Activated naive CD8-positive, alpha-beta T cell treated with anti-CD3 and anti-CD28 coated beads, Interleukin-2, amount 10 ng/mL, durations not matched to agents 7 days and 5 days (primary cell): ENCODE measurements at regions not wholly inside any gene's neighbourhood (a gene's known extent, or its start where the extent isn't known, plus 50 kb on each side); places are given as distances from the start of the nearest gene placed in this dataset.

Source experiments
- ATAC-seq: fragments of 150-1000 bp; cut with Tn5 transposase; one replicate; pipeline ENCODE4 v1.10.0; 2021; ENCODE audit warnings: low read depth, moderate library complexity
- POLR2A ChIA-PET: fragments of 350-600 bp; sonication (Branson Sonifier 250); formaldehyde crosslinking; loops from one replicate; lab custom pipeline; 2021; ENCODE audit warnings: antibody characterized with exemption; lab: Charles Lee
- DNase-seq: peaks from one replicate; pipeline ENCODE4 v3.0.0; 2021
- H3K27ac Mint-ChIP-seq: one replicate; pipeline ENCODE4 v1.8.0; 2022; ENCODE audit warnings: mild to moderate bottlenecking, mixed read lengths
- H3K27me3 Mint-ChIP-seq: one replicate; pipeline ENCODE4 v1.8.0; 2022; ENCODE audit warnings: mild to moderate bottlenecking, moderate library complexity, mixed read lengths
- H3K36me3 Mint-ChIP-seq: one replicate; pipeline ENCODE4 v1.8.0; 2021; ENCODE audit warnings: mild to moderate bottlenecking, mixed read lengths
- H3K4me1 Mint-ChIP-seq: one replicate; pipeline ENCODE4 v1.8.0; 2021; ENCODE audit warnings: mixed read lengths
- H3K4me3 Mint-ChIP-seq: one replicate; pipeline ENCODE4 v1.8.0; 2022; ENCODE audit warnings: mild to moderate bottlenecking, moderate library complexity, mixed read lengths
- H3K9me3 Mint-ChIP-seq: one replicate; pipeline ENCODE4 v1.8.0; 2021; ENCODE audit warnings: mixed read lengths

DNA sequence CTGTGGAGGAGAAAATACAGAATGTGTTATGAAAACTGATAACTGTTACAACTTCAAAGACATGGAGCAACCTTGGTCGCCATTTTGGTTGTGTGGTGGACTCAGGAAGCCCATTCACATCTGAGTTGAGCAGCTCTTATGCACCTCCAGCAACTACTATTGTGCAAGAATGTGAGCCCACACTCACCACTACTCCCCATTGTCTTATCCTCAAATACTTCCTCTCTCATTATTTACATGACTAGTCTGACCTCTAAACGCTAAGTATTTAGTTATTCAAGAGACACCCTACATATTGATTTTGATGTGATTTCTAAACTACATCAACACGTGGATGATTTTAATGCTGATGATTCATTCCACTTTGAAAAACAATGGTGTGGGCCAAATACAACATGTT is 516.6 kb upstream of the CLINT1 start:
- H3K27ac Mint-ChIP-seq, result no peak overlapping the region
- H3K36me3 Mint-ChIP-seq, result peaks cover 2% of the 10 kb centered on the region
- POLR2A ChIA-PET, result no interaction called here
- no peaks in the 10 kb centered on the region for H3K4me1 Mint-ChIP-seq
- H3K4me3 Mint-ChIP-seq, result no peak overlapping the region
- H3K27me3 Mint-ChIP-seq, result peaks cover 5% of the 10 kb centered on the region
- ATAC-seq (no peak), DNase-seq (no peak)
- peaks cover 9% of the 10 kb centered on the region for H3K9me3 Mint-ChIP-seq

DNA sequence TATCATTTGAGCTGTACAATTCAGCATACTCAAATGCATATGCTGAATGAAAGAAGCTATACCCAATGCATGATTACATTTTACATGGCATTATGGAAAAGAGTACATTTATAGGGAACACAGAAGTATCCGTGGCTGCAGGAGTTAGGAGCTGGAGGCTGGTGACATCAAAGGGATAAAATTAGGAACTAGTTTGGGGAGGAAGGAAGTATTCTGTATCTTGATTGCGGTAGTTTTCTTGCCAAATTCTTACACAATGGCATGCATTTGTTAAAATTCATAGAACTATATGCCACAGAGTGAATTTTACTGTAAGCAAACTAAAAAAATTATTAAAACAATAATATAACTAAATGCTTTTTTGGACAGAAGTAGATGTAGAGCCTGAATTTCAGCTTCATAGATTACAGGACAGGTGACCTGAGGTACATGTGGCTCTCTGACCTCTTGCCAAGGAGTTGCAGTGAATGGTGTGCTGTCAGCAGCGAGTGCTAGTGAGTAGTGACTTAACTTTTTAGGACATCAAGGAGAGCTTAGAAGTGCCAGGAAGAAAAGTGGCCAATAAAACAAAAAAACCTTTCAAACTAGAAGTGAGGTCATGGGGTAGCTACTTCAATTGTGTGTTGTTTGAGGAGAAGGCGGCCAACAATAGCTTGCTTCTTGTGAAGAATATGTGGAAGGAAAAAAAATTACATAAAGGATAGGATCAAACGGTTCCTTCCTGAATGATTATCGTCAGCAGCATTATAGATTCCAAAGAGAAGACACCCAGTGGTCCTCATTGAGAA is 514.9 kb upstream of the CLINT1 start:
- ATAC-seq (no peak), DNase-seq (no peak)
- Mint-ChIP-seq H3K9me3 (peaks cover 8% of the 10 kb centered on the region), H3K4me3 (no peak overlapping the region), H3K36me3 (peaks cover 2% of the 10 kb centered on the region), H3K27ac (no peak overlapping the region), H3K4me1 (no peaks in the 10 kb centered on the region), H3K27me3 (peaks cover 5% of the 10 kb centered on the region)
- POLR2A ChIA-PET, result no interaction called here

DNA sequence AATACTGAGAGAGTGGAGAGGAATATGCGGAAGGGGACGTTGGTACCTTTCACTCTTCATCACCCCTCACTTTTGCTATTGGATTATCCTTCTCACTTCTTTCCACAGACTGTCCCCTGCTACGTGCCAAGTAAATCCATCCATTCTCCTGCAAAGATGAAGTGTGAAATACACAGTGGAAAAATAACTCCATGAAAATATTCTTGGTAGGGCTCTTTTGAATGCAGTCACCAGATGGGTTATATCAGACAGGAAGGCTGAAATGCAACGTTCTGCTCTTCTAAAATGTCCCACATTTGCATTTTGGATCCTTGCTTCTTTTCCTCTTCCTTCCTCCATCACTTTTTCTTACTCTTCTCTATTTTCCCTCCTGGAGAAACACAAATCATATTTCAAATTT is 510.3 kb upstream of the CLINT1 start:
- Mint-ChIP-seq H3K9me3 (peaks cover 2% of the 10 kb centered on the region), H3K36me3 (no peaks in the 10 kb centered on the region), H3K4me1 (no peaks in the 10 kb centered on the region), H3K27ac (no peak overlapping the region), H3K4me3 (no peak overlapping the region), H3K27me3 (peaks cover 2% of the 10 kb centered on the region)
- POLR2A ChIA-PET, result no interaction called here
- ATAC-seq, result no peak
- DNase-seq, result no peak

DNA sequence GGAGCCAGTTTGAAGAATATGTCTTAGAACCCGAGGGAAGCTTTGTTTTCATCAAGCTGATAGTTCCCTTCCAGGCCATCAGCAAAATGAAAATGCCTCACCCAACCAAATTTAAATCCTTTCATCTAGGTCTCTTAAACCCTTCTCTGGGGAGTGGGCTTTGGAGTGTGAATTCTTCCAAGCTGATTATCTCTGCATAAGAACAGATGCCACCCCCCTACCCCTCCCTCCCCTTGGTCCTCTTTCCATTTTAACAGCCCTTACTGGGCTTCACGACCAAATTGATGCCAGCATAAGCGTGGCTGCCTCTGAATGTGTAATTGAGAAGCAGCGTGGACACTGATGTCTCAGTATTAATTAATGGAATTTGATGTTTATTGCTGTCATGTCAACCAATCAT is 509.7 kb upstream of the CLINT1 start:
- H3K9me3 Mint-ChIP-seq, result peaks cover 2% of the 10 kb centered on the region
- H3K36me3 Mint-ChIP-seq, result no peaks in the 10 kb centered on the region
- no peaks in the 10 kb centered on the region for H3K4me1 Mint-ChIP-seq
- no peak overlapping the region for H3K4me3 Mint-ChIP-seq
- POLR2A ChIA-PET, result no interaction called here
- ATAC-seq, result no peak
- H3K27ac Mint-ChIP-seq, result no peak overlapping the region
- peaks cover 2% of the 10 kb centered on the region for H3K27me3 Mint-ChIP-seq
- no peak for DNase-seq

DNA sequence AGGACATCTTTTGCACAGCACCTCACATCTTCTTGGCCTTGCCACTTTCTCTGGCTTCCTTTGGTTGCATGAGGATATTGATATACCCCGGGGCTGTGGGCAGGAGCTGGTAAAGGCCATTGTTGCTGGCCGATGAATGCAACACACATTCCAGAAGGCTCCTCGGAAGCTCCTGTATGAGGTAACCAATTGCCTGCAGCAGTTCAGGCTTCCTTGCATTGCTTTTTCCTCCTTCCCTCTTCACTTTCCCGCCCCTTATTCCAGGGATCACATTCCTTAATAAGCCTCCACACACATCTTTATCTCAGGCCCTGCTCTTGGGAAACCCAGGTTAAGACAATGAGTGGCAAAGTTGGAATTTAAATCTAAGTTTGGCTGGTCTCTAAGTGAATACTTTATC is 505.4 kb upstream of the CLINT1 start:
- ATAC-seq (no peak), DNase-seq (no peak)
- Mint-ChIP-seq H3K27me3 (no peaks in the 10 kb centered on the region), H3K4me3 (no peak overlapping the region), H3K9me3 (no peaks in the 10 kb centered on the region), H3K27ac (no peak overlapping the region), H3K36me3 (no peaks in the 10 kb centered on the region), H3K4me1 (no peaks in the 10 kb centered on the region)
- POLR2A ChIA-PET, result no interaction called here

DNA sequence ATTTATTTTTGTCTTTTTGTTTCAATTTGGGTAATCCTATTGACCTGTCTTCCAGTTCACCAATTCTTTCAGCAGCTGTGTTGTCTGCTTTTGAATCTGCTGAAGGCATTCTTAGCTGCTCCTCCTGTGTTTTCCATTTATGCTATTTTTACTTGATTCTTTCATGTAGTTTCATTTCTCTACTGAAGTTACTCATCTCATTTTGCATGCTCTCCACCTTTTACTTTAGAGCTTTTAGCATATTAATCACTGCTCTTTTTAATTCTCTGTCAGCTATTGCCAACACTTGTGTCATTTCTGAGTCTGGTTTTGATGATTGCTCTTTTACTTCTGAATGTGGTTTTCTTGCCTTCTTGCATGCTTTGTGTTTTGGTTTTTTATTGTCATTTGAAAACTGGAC is 496.0 kb upstream of the CLINT1 start:
- H3K27ac Mint-ChIP-seq, result no peak overlapping the region

DNA sequence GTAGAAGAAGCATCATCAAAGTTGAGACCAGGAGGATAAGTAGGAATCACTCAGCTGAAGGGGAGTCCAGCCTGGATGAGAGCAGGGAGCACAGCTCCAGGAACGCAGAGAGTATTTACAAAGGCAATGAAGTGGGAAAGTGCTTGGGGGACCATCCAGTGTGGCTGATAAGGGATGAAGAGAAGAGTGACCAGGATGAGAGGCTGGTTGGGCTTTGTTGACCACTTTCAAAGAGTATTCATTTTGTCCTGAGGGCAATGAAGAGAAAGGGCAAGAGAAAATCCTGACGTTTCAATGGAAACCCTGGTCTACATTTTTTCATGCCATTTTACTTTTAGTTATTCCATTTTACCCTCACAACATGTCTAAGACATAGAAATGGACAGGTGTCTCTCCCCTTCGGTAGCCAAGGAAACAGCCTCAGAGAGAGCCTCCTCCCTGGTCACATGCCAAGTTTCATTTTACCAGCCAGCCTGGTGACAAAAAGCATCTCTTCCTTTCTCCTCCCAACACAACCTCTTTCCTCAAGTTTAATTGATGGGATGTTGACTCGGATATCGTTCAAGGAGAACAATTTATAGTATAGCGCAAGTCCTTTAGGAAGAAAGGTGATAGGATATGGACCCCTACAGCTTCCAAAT is 492.7 kb upstream of the CLINT1 start:
- Mint-ChIP-seq H3K27me3 (no peaks in the 10 kb centered on the region), H3K36me3 (peaks cover 1% of the 10 kb centered on the region), H3K27ac (no peak overlapping the region), H3K9me3 (no peaks in the 10 kb centered on the region), H3K4me1 (no peaks in the 10 kb centered on the region), H3K4me3 (no peak overlapping the region)
- DNase-seq, result no peak
- no peak for ATAC-seq
- POLR2A ChIA-PET, result no interaction called here

More for the DNA sequence above, 496.0 kb upstream of the CLINT1 start:
- Mint-ChIP-seq H3K9me3 (no peaks in the 10 kb centered on the region), H3K27me3 (no peaks in the 10 kb centered on the region), H3K36me3 (peaks cover 1% of the 10 kb centered on the region), H3K4me1 (no peaks in the 10 kb centered on the region), H3K4me3 (no peak overlapping the region)
- ATAC-seq, result no peak
- POLR2A ChIA-PET, result no interaction called here
- no peak for DNase-seq

DNA sequence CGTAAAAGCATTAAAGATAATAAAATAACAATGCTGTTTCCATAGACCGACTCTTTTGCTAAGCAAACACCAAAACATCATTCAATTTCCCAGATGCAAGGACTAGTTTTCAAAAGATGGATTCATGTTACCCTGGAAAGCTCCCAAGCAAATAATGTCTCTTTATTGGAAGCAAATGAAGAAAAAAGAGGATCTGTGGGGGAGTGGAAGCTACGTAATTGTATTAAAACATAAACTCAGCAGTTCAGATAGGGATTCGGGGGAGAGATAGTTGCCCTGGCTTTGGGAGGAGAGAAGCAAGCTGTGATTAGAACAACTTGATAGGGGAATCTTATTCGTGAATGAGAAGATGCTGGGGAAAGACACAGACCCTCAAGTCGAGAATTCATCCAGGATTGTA is 491.0 kb upstream of the CLINT1 start:
- Mint-ChIP-seq H3K4me3 (no peak overlapping the region), H3K9me3 (no peaks in the 10 kb centered on the region), H3K27ac (no peak overlapping the region), H3K4me1 (no peaks in the 10 kb centered on the region), H3K36me3 (peaks cover 1% of the 10 kb centered on the region), H3K27me3 (no peaks in the 10 kb centered on the region)
- ATAC-seq, result no peak
- POLR2A ChIA-PET, result no interaction called here
- DNase-seq, result no peak

DNA sequence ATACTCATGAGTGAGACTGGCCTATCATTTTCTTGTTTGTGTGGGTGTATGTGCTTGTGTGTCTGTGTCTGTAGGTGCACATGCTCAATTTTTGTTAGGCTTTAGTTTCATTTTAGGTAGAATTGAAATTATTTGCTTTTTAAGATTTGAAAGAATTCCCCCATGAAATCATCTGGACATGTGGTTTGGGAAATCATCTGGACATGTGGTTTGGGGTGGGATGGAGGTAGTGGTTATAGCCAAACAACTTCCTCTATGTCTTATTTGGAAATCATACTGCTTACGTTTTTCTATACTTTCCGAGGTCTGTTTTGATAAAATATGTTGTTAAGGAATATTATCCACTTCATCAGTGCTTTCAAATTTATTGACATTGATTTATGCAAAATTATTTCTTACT is 485.4 kb upstream of the CLINT1 start:
- Mint-ChIP-seq H3K4me3 (no peak overlapping the region), H3K27me3 (no peaks in the 10 kb centered on the region), H3K36me3 (no peaks in the 10 kb centered on the region), H3K9me3 (no peaks in the 10 kb centered on the region), H3K4me1 (no peaks in the 10 kb centered on the region), H3K27ac (no peak overlapping the region)
- POLR2A ChIA-PET, result no interaction called here
- ATAC-seq (no peak), DNase-seq (no peak)

DNA sequence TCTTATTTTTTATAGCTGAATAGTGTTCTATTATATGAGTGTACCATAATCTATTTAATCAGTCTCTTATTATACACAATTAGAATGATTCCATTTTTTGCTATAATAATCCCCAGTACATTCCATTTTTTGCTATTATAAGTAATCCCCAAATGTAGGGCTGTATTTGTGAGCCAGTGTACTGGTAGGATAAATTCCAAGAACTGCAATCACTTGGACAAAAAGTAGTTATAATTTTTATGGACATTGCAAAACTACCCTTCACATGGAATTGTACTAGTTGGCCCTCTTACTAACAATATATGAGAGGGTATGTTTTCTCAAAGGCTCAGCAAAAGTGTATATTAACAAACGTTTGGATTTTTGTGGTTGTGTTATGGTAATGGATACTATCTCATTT is 481.7 kb upstream of the CLINT1 start:
- ATAC-seq (no peak), DNase-seq (no peak)
- no peak overlapping the region for H3K4me3 Mint-ChIP-seq
- H3K27ac Mint-ChIP-seq, result no peak overlapping the region
- no peaks in the 10 kb centered on the region for H3K36me3 Mint-ChIP-seq
- no peaks in the 10 kb centered on the region for H3K4me1 Mint-ChIP-seq
- POLR2A ChIA-PET, result no interaction called here
- H3K27me3 Mint-ChIP-seq, result no peaks in the 10 kb centered on the region
- H3K9me3 Mint-ChIP-seq, result no peaks in the 10 kb centered on the region

DNA sequence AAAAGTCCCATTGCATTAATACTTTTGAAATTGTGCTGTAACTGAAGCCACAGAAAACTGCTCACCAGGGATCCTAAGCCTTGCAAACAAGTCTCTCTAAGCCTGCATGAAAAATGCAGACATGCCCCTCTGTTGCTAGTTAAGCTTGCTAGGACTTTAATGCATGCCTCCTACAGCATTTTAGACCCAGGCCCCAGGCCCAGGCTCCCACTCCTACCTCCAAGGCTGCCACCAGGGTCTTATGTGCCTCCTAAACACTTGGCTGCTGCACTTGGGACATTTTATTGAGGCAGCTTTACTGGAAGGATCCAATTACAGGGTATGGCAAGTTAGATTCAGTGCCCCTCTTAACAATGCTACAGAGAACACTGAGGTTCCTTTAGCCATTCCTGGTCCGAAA is 467.3 kb upstream of the CLINT1 start:
- Mint-ChIP-seq H3K4me1 (no peaks in the 10 kb centered on the region), H3K36me3 (no peaks in the 10 kb centered on the region), H3K27ac (no peak overlapping the region), H3K27me3 (no peaks in the 10 kb centered on the region), H3K4me3 (no peak overlapping the region), H3K9me3 (peaks cover 4% of the 10 kb centered on the region)
- POLR2A ChIA-PET, result no interaction called here
- DNase-seq (no peak), ATAC-seq (no peak)

DNA sequence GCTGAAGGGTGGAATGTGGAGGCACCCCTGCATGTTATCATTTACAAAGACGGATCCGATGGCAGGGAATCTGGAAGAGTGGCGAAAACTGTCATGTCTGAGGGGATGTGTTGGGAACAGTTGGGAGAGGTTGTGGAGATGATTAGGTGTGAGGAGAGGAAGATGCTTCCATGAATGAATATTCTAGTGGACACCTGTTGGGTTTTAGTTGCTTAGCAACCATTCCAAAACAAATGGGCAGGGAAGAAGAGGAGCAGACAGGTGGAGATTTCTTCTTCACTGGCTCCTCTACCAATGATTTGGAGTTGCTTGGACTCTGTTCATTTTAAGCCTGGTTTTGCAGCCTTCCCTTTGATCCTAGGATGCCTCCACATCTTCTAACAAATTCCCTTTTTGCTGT is 465.3 kb upstream of the CLINT1 start:
- H3K4me1 Mint-ChIP-seq, result no peaks in the 10 kb centered on the region
- H3K27me3 Mint-ChIP-seq, result no peaks in the 10 kb centered on the region
- no peak for ATAC-seq

DNA sequence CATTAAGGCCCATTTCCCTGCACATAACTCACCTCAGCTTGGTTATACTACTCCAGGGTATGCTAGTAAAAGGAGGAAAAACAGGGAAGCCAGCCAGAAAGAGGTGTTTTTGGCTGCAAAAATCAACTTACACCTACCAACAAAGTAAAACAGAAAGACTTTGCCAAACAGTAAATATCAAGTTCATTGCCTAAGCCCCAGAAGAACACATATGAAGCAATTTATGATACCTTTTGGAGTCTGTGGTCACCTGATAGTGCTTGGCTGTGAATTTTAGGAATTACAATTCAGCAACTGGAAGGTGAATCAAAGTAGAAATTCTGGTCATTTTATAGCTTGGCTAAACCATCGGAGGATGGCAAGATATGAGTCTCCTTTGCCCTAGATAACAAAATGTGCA is 463.7 kb upstream of the CLINT1 start:
- POLR2A ChIA-PET, result no interaction called here
- Mint-ChIP-seq H3K27ac (no peak overlapping the region), H3K36me3 (no peaks in the 10 kb centered on the region), H3K27me3 (no peaks in the 10 kb centered on the region), H3K4me1 (no peaks in the 10 kb centered on the region), H3K4me3 (no peak overlapping the region), H3K9me3 (no peaks in the 10 kb centered on the region)
- DNase-seq (no peak), ATAC-seq (no peak)

More for the DNA sequence above, 465.3 kb upstream of the CLINT1 start:
- no peaks in the 10 kb centered on the region for H3K36me3 Mint-ChIP-seq
- POLR2A ChIA-PET, result no interaction called here
- DNase-seq, result no peak
- H3K27ac Mint-ChIP-seq, result no peak overlapping the region
- no peaks in the 10 kb centered on the region for H3K9me3 Mint-ChIP-seq
- H3K4me3 Mint-ChIP-seq, result no peak overlapping the region

DNA sequence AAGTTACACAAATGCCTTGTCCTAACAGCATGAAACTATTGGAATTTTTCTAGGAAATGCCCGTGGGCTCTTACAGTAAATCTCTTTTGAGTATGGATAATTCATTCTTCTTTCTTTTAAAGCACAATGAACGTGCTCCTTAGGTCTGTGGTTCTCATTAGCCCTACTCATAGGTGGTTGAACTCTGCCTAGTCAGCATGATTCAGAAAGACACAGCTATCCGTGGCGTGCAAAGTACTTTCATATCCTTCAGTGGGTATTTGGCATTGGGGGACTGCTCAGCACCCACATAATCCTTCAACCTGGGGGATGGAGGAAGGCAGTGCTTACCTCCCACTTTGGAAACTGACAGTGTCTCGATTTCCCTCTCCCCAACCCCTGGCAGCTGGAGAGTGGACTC is 462.0 kb upstream of the CLINT1 start:
- DNase-seq (no peak), ATAC-seq (no peak)
- Mint-ChIP-seq H3K36me3 (no peaks in the 10 kb centered on the region), H3K4me3 (no peak overlapping the region), H3K4me1 (no peaks in the 10 kb centered on the region), H3K27me3 (no peaks in the 10 kb centered on the region), H3K9me3 (no peaks in the 10 kb centered on the region), H3K27ac (no peak overlapping the region)
- POLR2A ChIA-PET, result no interaction called here
